ENCODE measurements at regions not wholly inside any gene's neighbourhood (a gene's known extent, or its start where the extent isn't known, plus 50 kb on each side); places are given as distances from the start of the nearest gene placed in this dataset.

- no peak for TF ChIP-seq SRF (IDR thresholded peaks at IDR 0.05; ENCODE audit: low read depth in 2 of 2, low read length in 2 of 2)
- no peak for TF ChIP-seq ZBTB33 (IDR thresholded peaks at IDR 0.05)
- no peak for TF ChIP-seq ASH2L (IDR thresholded peaks at IDR 0.05; ENCODE audit: borderline replicate concordance, low read depth)
- TF ChIP-seq CTCF (IDR thresholded peaks at IDR 0.05 in 2 of 3, conservative IDR thresholded peaks at IDR 0.05 in 1 of 3; ENCODE audit: control insufficient read depth in 2 of 3, extremely low read depth in 1 of 3, insufficient read depth in 1 of 3, low read depth in 3 of 3, low read length in 3 of 3) = no peak
- no peak for TF ChIP-seq FOXM1 (IDR thresholded peaks at IDR 0.05; ENCODE audit: low read depth, low read length)
- no peak for TF ChIP-seq ZBTB40 (IDR thresholded peaks at IDR 0.05; ENCODE audit: borderline replicate concordance)
- no peak for TF ChIP-seq PAX8 (IDR thresholded peaks at IDR 0.05)
- no peak for TF ChIP-seq BRCA1 (IDR thresholded peaks at IDR 0.05; ENCODE audit: low read depth, low read length)
- no peak for TF ChIP-seq MAX (IDR thresholded peaks at IDR 0.05; ENCODE audit: low read depth, low read length)
- TF ChIP-seq STAT1 (conservative IDR thresholded peaks at IDR 0.05) = no peak
Observed at GRCh38 chr1:202072211-202072765, 50.4 kb upstream of the GPR37L1 start.
